ENCODE measurements at regions not wholly inside any gene's neighbourhood (a gene's known extent, or its start where the extent isn't known, plus 50 kb on each side); places are given as distances from the start of the nearest gene placed in this dataset.

GRCh38 chr14:81931828-81932227, 398.2 kb upstream of the SEL1L start:
- peaks cover 0 to 2% (median 0%) of the 10 kb centered on the region in 5 donors for H3K27me3 ChIP-seq (ENCODE audit: control insufficient read depth in 5 of 5, insufficient read depth in 4 of 5, low read length in 5 of 5)
- no peak overlapping the region for H3K9ac ChIP-seq (ENCODE audit: low read length in 5 of 5)
- H3K4me3 ChIP-seq (ENCODE audit: low read depth in 1 of 5, low read length in 5 of 5): no peak overlapping the region
- no peaks in the 10 kb centered on the region for H3K36me3 ChIP-seq (ENCODE audit: control insufficient read depth in 5 of 5, insufficient read depth in 5 of 5, low read length in 5 of 5)
- H3K9me3 ChIP-seq (ENCODE audit: control insufficient read depth in 5 of 5, low read length in 5 of 5): no peaks in the 10 kb centered on the region
- H3K4me1 ChIP-seq (ENCODE audit: control insufficient read depth in 5 of 5, insufficient read depth in 5 of 5, low read length in 5 of 5): no peaks in the 10 kb centered on the region
- H3K27ac ChIP-seq (ENCODE audit: low read depth, low read length): no peak overlapping the region

- H3K9me3 ChIP-seq (ENCODE audit: control insufficient read depth in 5 of 5, low read length in 5 of 5): no peaks in the 10 kb centered on the region
- H3K36me3 ChIP-seq (ENCODE audit: control insufficient read depth in 5 of 5, insufficient read depth in 5 of 5, low read length in 5 of 5): no peaks in the 10 kb centered on the region
- no peak overlapping the region for H3K27ac ChIP-seq (ENCODE audit: low read depth, low read length)
- H3K4me3 ChIP-seq (ENCODE audit: low read depth in 1 of 5, low read length in 5 of 5): no peak overlapping the region
- no peaks in the 10 kb centered on the region for H3K4me1 ChIP-seq (ENCODE audit: control insufficient read depth in 5 of 5, insufficient read depth in 5 of 5, low read length in 5 of 5)
- H3K27me3 ChIP-seq (ENCODE audit: control insufficient read depth in 5 of 5, insufficient read depth in 4 of 5, low read length in 5 of 5): peaks cover 0 to 2% (median 0%) of the 10 kb centered on the region in 5 donors
- no peak overlapping the region for H3K9ac ChIP-seq (ENCODE audit: low read length in 5 of 5)
Observed at GRCh38 chr14:81936348-81936747, 402.7 kb upstream of the SEL1L start.

GRCh38 chr14:81936902-81937301, 403.2 kb upstream of the SEL1L start:
- peaks cover 0 to 2% (median 0%) of the 10 kb centered on the region in 5 donors for H3K27me3 ChIP-seq (ENCODE audit: control insufficient read depth in 5 of 5, insufficient read depth in 4 of 5, low read length in 5 of 5)

GRCh38 chr14:81938341-81938740, 404.7 kb upstream of the SEL1L start:
- Histone ChIP-seq H3K27ac (ENCODE audit: low read depth, low read length) (no peak overlapping the region), H3K4me3 (ENCODE audit: low read depth in 1 of 5, low read length in 5 of 5) (no peak overlapping the region), H3K4me1 (ENCODE audit: control insufficient read depth in 5 of 5, insufficient read depth in 5 of 5, low read length in 5 of 5) (no peaks in the 10 kb centered on the region), H3K36me3 (ENCODE audit: control insufficient read depth in 5 of 5, insufficient read depth in 5 of 5, low read length in 5 of 5) (no peaks in the 10 kb centered on the region), H3K9ac (ENCODE audit: low read length in 5 of 5) (no peak overlapping the region), H3K27me3 (ENCODE audit: control insufficient read depth in 5 of 5, insufficient read depth in 4 of 5, low read length in 5 of 5) (peaks cover 0 to 2% (median 0%) of the 10 kb centered on the region in 5 donors), H3K9me3 (ENCODE audit: control insufficient read depth in 5 of 5, low read length in 5 of 5) (no peaks in the 10 kb centered on the region)

More at GRCh38 chr14:81936902-81937301, 403.2 kb upstream of the SEL1L start:
- H3K27ac ChIP-seq (ENCODE audit: low read depth, low read length): no peak overlapping the region
- H3K36me3 ChIP-seq (ENCODE audit: control insufficient read depth in 5 of 5, insufficient read depth in 5 of 5, low read length in 5 of 5): no peaks in the 10 kb centered on the region
- no peak overlapping the region for H3K9ac ChIP-seq (ENCODE audit: low read length in 5 of 5)
- no peaks in the 10 kb centered on the region for H3K4me1 ChIP-seq (ENCODE audit: control insufficient read depth in 5 of 5, insufficient read depth in 5 of 5, low read length in 5 of 5)
- H3K4me3 ChIP-seq (ENCODE audit: low read depth in 1 of 5, low read length in 5 of 5): no peak overlapping the region
- H3K9me3 ChIP-seq (ENCODE audit: control insufficient read depth in 5 of 5, low read length in 5 of 5): no peaks in the 10 kb centered on the region

- no peak overlapping the region for H3K9ac ChIP-seq (ENCODE audit: low read length in 5 of 5)
- H3K36me3 ChIP-seq (ENCODE audit: control insufficient read depth in 5 of 5, insufficient read depth in 5 of 5, low read length in 5 of 5): no peaks in the 10 kb centered on the region
Observed at GRCh38 chr14:81940651-81941050, 407.0 kb upstream of the SEL1L start.

GRCh38 chr14:81942071-81942470, 408.4 kb upstream of the SEL1L start:
- H3K4me1 ChIP-seq (ENCODE audit: control insufficient read depth in 5 of 5, insufficient read depth in 5 of 5, low read length in 5 of 5): no peaks in the 10 kb centered on the region
- H3K27me3 ChIP-seq (ENCODE audit: control insufficient read depth in 5 of 5, insufficient read depth in 4 of 5, low read length in 5 of 5): no peaks in the 10 kb centered on the region
- no peak overlapping the region for H3K9ac ChIP-seq (ENCODE audit: low read length in 5 of 5)
- no peaks in the 10 kb centered on the region for H3K9me3 ChIP-seq (ENCODE audit: control insufficient read depth in 5 of 5, low read length in 5 of 5)
- H3K27ac ChIP-seq (ENCODE audit: low read depth, low read length): no peak overlapping the region
- H3K36me3 ChIP-seq (ENCODE audit: control insufficient read depth in 5 of 5, insufficient read depth in 5 of 5, low read length in 5 of 5): no peaks in the 10 kb centered on the region
- no peak overlapping the region for H3K4me3 ChIP-seq (ENCODE audit: low read depth in 1 of 5, low read length in 5 of 5)

More at GRCh38 chr14:81940651-81941050, 407.0 kb upstream of the SEL1L start:
- peaks cover 0 to 2% (median 0%) of the 10 kb centered on the region in 5 donors for H3K27me3 ChIP-seq (ENCODE audit: control insufficient read depth in 5 of 5, insufficient read depth in 4 of 5, low read length in 5 of 5)
- no peaks in the 10 kb centered on the region for H3K9me3 ChIP-seq (ENCODE audit: control insufficient read depth in 5 of 5, low read length in 5 of 5)
- no peak overlapping the region for H3K27ac ChIP-seq (ENCODE audit: low read depth, low read length)
- no peaks in the 10 kb centered on the region for H3K4me1 ChIP-seq (ENCODE audit: control insufficient read depth in 5 of 5, insufficient read depth in 5 of 5, low read length in 5 of 5)
- H3K4me3 ChIP-seq (ENCODE audit: low read depth in 1 of 5, low read length in 5 of 5): no peak overlapping the region

GRCh38 chr14:81946375-81946774, 412.7 kb upstream of the SEL1L start:
- no peaks in the 10 kb centered on the region for H3K27me3 ChIP-seq (ENCODE audit: control insufficient read depth in 5 of 5, insufficient read depth in 4 of 5, low read length in 5 of 5)
- H3K36me3 ChIP-seq (ENCODE audit: control insufficient read depth in 5 of 5, insufficient read depth in 5 of 5, low read length in 5 of 5): no peaks in the 10 kb centered on the region
- no peaks in the 10 kb centered on the region for H3K4me1 ChIP-seq (ENCODE audit: control insufficient read depth in 5 of 5, insufficient read depth in 5 of 5, low read length in 5 of 5)
- H3K27ac ChIP-seq (ENCODE audit: low read depth, low read length): no peak overlapping the region
- H3K9me3 ChIP-seq (ENCODE audit: control insufficient read depth in 5 of 5, low read length in 5 of 5): no peaks in the 10 kb centered on the region
- no peak overlapping the region for H3K4me3 ChIP-seq (ENCODE audit: low read depth in 1 of 5, low read length in 5 of 5)
- no peak overlapping the region for H3K9ac ChIP-seq (ENCODE audit: low read length in 5 of 5)

- Histone ChIP-seq H3K9ac (ENCODE audit: low read length in 5 of 5) (no peak overlapping the region), H3K4me1 (ENCODE audit: control insufficient read depth in 5 of 5, insufficient read depth in 5 of 5, low read length in 5 of 5) (no peaks in the 10 kb centered on the region), H3K4me3 (ENCODE audit: low read depth in 1 of 5, low read length in 5 of 5) (no peak overlapping the region), H3K27me3 (ENCODE audit: control insufficient read depth in 5 of 5, insufficient read depth in 4 of 5, low read length in 5 of 5) (no peaks in the 10 kb centered on the region), H3K36me3 (ENCODE audit: control insufficient read depth in 5 of 5, insufficient read depth in 5 of 5, low read length in 5 of 5) (no peaks in the 10 kb centered on the region), H3K9me3 (ENCODE audit: control insufficient read depth in 5 of 5, low read length in 5 of 5) (no peaks in the 10 kb centered on the region), H3K27ac (ENCODE audit: low read depth, low read length) (no peak overlapping the region)
Observed at GRCh38 chr14:81946834-81947798, 413.5 kb upstream of the SEL1L start.

GRCh38 chr14:81952917-81953316, 419.3 kb upstream of the SEL1L start:
- no peak overlapping the region for H3K4me3 ChIP-seq (ENCODE audit: low read depth in 1 of 5, low read length in 5 of 5)
- no peak overlapping the region for H3K27ac ChIP-seq (ENCODE audit: low read depth, low read length)
- no peaks in the 10 kb centered on the region for H3K36me3 ChIP-seq (ENCODE audit: control insufficient read depth in 5 of 5, insufficient read depth in 5 of 5, low read length in 5 of 5)
- no peaks in the 10 kb centered on the region for H3K4me1 ChIP-seq (ENCODE audit: control insufficient read depth in 5 of 5, insufficient read depth in 5 of 5, low read length in 5 of 5)
- no peaks in the 10 kb centered on the region for H3K27me3 ChIP-seq (ENCODE audit: control insufficient read depth in 5 of 5, insufficient read depth in 4 of 5, low read length in 5 of 5)
- H3K9me3 ChIP-seq (ENCODE audit: control insufficient read depth in 5 of 5, low read length in 5 of 5): no peaks in the 10 kb centered on the region
- H3K9ac ChIP-seq (ENCODE audit: low read length in 5 of 5): no peak overlapping the region

GRCh38 chr14:81953419-81953818, 419.8 kb upstream of the SEL1L start:
- Histone ChIP-seq H3K27ac (ENCODE audit: low read depth, low read length) (no peak overlapping the region), H3K9ac (ENCODE audit: low read length in 5 of 5) (no peak overlapping the region), H3K4me3 (ENCODE audit: low read depth in 1 of 5, low read length in 5 of 5) (no peak overlapping the region), H3K4me1 (ENCODE audit: control insufficient read depth in 5 of 5, insufficient read depth in 5 of 5, low read length in 5 of 5) (no peaks in the 10 kb centered on the region), H3K27me3 (ENCODE audit: control insufficient read depth in 5 of 5, insufficient read depth in 4 of 5, low read length in 5 of 5) (no peaks in the 10 kb centered on the region), H3K36me3 (ENCODE audit: control insufficient read depth in 5 of 5, insufficient read depth in 5 of 5, low read length in 5 of 5) (no peaks in the 10 kb centered on the region), H3K9me3 (ENCODE audit: control insufficient read depth in 5 of 5, low read length in 5 of 5) (no peaks in the 10 kb centered on the region)
